HG02938 (cell line): ENCODE measurements at regions not wholly inside any gene's neighbourhood (a gene's known extent, or its start where the extent isn't known, plus 50 kb on each side); places are given as distances from the start of the nearest gene placed in this dataset.
"Not testable (repeated sequence)": the region's sequence is repeated elsewhere in the genome, so short reads cannot be mapped to it uniquely, and the experiment has no call there.

Source experiments
- ATAC-seq: cut with Tn5 transposase; IDR thresholded peaks from one replicate; pipeline ENCODE4 v1.9.1; 2021; ENCODE audit warnings: mild to moderate bottlenecking, moderate library complexity; ENCODE audit not compliant: unreplicated experiment

DNA sequence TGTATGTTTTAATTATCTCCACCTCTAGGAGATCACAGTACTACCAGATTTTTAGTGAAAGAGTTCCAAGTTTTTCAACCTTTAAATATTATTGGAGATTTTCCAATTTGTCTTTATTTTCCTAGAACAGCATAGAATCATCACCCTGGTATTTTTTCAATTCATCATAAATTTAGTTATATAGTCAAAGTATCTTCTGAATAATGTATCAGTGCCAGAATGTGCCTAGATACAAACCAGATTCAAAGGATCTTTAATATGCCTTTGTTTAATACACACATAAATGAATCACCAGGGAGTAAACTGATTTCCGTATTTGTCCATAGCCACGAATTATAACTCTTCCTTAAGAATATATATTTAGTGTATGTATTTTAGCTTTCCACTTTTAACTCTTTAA lies 1373.1 kb downstream of the STIM2 start:
- no peak for ATAC-seq

DNA sequence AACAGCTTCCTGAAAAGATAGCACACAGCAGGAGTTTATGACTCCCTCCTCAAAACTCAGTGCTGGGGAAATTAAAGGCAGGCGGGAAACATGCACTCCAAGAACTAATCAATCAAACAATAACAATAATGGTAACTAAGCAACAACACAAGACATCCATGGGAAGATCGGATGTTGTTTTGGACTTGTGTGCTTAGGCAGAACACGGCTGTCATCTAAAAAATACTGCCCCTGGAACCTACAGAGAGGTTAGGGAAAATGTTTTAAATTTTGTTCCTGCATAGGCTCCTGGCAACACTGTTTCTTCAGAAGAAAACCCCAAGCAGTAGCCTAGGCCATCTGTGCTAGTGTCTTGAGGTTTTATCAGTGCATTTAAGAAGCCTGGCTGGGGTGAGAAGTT lies 1378.2 kb downstream of the STIM2 start:
- ATAC-seq, result no peak

DNA sequence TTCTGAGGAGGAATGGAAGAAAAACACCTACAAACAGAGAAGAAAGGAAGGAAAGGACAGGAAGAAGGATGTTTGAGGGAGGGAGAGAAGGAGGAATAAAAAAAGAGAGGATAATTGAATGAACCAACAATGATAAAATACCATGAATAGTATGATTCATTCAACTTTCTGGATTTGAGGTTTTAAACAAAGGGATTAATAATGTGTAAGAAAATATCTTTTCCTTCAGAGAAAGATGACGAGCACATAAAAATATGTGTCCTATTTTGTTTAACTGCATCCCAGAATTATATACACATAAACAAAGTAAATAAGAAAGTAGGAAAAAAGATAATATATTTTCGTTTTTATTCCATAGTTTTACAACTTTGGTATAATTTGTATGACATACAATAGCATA lies 1380.4 kb downstream of the STIM2 start:
- no peak for ATAC-seq

DNA sequence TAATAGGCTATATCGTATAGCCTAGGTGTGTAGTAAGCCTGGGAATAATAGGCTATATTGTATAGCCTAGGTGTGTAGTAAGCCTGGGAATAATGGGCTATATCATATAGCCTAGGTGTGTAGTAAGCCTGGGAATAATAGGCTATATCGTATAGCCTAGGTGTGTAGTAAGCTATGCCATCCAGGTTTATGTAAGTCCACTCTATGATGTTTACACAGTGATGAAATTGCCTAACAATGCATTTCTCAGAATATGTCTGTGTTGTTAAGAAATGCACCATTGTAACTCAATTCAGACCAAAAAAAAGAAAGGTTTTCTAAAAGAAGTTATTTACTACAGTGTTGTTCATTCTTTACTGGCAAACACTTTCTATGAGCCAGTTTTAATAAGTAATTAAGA lies 1387.2 kb downstream of the STIM2 start:
- no peak for ATAC-seq

DNA sequence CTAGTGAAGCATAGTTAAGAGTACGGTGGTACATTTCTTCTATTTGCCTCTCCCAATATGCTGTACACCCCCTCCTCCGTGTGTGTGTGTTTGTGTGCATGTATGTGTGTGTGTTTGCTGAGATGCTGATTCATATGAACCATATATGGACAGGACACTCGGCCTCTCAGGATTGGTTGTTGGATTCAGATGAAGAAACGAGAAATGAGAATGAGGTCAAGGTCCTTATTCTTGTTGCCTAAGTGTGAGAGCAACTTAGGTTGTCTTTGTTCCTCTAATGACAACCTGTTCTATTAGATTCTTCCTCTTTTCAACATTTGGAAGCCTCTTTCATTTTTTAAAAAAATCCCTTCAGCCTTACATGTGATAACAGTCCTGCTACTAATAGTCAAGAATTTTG lies 1387.6 kb downstream of the STIM2 start:
- ATAC-seq, result no peak

DNA sequence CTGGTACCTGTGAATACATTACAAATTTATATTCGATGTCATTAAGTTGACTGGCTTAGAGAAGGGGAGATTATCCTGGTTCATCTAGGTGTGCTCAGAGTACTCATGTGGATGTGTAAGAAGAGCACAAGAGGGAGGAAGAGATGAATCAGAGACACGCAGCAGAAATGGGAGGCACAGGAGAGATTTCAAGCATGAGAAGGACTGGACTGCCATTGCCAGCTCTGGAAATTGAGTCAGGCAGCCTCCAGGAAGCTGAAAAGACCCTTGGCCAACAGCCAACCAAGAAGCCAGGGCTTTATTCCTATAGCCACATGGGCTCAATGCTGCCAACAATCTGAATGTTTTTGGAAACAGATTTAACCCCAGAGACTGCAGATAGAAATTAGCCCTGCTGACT lies 1390.0 kb downstream of the STIM2 start:
- no peak for ATAC-seq

DNA sequence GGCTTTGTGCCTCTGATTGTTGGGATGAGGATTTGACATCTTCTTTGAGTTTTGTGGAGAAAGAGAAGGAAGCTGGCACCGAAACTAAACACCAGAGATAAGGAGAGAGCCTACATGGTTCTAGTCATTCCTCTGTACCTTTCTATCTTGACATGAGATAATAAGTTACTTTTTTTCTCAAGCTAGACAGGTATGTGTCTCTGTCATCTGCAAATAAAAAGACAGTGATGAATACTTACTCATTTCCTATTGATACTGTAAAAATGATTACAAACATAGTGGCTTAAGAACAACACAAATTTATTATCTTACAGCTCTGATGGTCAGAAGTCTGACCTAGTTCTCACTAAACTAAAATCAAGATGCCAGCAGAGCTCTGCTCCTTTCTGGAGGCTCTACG lies 1391.2 kb downstream of the STIM2 start:
- no peak for ATAC-seq

DNA sequence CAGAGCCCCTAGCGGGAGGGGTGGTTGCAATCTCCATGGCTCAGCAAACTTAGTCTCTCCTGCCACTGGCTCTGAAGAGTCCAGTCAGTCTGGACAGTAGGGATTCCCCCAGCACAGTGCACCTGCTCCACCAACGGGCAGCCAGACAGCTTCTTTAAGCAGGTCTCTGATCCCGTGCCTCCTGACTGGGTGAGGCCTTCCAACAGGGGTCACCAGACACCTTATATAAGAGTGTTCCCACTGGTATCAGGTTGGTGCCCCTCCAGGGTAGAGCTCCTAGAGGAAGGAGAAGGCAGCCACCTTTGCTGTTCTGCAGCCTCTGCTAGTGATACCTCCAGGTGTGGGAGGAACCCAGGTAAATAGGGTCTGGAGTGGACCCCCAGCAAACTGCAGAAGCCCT lies 1393.4 kb downstream of the STIM2 start:
- no peak for ATAC-seq

DNA sequence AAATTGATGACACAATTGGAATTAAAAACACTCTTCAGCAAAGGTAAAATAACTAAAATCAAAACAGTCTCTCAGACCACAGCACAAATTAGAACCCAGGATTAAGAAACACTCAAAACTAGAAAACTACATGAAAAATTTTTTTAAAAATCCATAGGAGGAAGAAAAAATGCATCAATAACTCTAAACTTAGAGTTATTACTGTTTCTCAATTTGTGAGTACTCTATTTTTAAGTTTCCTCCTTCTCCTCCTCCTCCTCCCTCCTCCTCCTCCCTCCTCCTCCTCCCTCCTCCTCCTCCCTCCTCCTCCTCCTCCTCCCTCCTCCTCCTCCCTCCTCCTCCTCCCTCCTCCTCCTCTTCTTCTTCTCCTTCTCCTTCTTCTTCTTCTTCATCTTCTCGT lies 1395.7 kb downstream of the STIM2 start:
- ATAC-seq, result no peak

DNA sequence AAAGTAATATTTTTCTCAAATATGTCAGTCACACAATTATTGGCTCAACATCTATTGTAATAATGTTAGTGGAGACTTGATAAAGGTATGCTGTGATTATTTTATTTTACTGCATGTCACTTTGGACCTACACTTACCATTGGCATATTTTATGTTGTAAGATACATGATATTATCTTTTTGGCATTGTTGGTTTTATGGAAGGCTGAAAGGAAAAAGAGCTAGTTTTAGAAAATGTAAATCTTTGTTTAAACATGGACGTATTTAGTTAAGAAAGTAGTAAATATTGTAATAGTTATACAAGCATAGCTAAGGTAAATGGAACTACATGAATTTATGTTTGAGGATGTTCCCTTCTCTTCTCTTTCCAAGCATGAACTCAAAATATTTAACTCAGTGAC lies 1399.3 kb downstream of the STIM2 start:
- no peak for ATAC-seq

DNA sequence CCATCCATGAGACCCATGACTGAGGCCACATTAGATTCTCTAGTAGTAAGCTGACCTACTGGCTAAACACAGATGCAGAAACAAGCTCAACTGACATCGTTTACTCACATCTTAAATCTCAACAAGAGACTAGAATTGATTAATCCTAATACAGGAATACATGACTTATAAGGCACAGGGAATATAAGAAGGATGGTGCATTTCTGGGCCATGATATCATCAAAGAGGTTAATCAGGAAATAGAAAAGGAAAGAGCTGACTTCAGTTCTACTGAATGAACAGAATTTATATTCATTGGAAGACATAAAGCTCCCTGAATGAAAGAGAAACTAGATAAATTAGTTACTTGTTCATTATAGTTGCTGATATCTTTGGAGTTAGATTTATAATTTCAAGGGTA lies 1406.5 kb downstream of the STIM2 start:
- no peak for ATAC-seq

DNA sequence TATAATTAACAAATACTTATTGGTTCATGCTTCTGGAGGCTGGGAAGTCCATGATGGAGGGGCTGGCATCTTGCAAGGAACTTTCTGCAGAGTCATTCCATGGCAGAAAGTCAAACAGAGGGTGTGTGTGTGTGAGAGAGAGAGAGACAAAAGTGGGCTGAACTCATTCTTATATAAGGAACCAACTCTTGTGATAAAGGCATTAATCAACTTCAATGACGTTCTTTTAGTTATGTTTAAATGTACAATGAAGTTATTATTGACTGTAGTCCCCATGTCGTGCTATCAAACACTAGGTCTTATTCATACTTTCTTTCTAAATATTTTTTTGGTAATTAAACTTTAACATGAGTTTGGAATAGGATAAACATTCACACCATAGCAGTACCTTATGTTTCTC lies 1408.8 kb downstream of the STIM2 start:
- no peak for ATAC-seq

DNA sequence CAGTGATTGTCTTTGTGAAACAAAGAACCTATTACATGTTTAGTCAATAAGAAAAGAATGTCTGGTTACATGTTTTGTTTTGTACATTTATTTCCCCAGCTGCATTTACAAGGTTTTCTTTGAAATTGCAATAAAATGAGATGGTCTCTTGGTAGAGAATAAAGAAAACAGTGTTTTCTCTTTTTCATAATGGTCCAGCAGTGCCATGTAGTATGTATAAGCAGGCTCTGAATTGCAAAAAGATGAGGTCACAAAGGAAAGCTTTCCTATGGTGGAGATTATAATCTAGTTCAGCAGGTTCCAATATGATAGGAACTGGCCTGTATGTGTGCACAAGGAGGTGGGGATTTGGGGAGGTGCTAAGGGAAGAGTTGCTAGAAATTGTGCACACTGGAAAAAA lies 1417.3 kb downstream of the STIM2 start:
- ATAC-seq, result no peak

DNA sequence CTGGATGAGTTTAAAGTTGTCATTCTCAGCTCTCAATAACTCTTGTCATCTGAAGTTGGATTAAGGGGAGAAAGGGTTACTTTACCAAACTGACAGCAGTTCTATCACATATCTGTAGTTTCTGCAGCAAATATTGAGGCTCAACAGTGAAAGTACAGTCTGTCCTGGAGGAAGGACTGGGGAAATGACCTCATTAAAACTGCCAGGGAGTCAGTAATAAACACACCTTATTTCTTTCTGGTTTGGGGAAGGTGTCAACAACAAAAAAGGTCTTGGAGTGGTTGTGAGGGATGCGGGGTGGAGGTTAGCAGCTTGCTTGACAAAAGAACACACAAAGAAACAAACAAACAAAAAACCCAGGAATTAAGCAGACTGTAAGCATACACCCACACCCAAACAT lies 1418.0 kb downstream of the STIM2 start:
- no peak for ATAC-seq

DNA sequence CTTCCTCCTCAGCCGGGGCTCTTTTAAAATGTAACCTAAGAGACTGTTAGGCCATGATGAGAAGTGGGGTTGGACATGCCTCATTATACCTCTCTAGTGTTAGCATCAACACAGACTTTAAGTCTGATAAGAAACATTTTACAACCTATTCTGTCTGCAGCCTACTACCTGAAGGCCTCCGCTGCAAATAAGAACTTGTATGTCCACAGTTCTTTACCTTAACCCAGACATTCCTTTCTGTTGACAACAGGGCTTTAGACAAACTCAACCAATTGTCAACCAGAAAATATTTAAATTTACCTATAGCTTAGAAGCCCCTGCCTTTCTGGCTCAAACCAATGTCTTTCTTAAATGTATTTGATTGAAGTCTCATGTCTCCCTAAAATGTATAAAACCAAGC lies 1418.6 kb downstream of the STIM2 start:
- ATAC-seq, result no peak

DNA sequence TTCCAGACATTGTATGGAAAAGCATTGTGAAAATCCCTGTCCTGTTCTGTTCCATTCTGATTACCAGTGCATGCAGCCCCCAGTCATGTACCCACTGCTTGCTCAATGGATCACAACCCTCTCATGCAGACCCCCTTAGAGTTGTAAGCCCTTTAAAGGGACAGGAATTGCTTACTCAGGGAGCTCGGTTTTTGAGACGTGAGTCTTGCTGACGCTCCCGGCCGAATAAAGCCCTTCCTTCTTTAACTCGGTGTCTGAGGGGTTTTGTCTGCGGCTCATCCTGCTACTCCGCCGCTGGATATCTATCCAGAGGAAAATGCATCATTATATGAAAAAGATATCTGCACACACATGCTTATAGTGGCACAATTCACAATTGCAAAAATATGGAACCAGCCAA lies 1425.6 kb downstream of the STIM2 start:
- ATAC-seq, result not testable (repeated sequence)

DNA sequence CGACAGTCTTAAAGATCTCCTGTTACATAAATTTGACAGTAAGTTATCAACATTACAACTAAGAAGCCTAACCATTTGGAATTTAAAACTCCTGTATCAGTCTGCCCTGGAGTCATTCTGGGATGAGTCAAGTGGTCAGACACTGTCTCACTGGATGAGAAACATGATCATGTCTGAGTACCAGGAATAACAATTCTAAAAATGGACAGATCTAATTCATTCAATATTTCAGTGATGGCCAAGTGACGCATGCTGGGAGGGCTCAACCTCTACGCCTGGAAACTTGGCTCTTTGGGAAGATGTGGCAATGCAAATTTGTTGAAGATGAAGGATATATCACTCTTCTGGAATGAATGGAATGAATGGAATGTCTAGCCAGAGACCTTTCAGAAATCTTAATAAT lies 1427.2 kb downstream of the STIM2 start:
- no peak for ATAC-seq

DNA sequence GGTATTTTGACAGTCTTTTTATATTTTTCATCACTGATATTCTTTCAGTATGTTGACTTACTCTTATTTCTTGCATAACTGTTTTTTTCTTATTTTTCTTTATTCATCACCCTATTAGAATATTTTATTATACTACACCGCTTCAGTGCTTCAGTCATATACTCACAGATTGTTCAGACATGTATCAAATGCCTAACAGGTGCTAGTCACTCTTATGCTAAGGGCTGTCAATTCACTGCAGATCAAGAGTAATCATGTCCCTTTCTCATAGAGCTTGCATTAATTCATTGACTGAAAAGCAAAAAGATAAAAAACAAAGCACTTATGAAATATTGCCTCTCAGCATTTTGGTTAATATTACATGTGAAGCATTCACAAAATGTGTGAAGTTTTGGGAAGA lies 1435.6 kb downstream of the STIM2 start:
- no peak for ATAC-seq

DNA sequence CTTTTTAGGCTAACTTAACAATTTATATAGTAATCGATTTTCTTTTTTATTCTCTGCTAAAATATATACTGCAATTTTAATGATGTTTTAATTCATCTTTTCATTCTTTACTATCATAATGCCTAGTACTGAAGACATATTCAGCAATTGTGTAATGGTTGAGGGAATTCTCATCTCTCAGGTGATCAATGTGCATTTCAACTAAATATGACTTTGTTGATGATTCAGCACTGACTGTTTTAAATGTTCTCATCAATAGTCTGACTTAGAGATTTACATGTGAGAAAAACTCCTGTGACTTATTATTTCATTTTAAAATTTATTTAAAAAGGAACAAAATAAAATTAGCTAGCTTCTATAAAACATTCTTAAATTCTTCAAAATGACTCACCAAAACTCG lies 1450.3 kb downstream of the STIM2 start:
- ATAC-seq, result no peak

DNA sequence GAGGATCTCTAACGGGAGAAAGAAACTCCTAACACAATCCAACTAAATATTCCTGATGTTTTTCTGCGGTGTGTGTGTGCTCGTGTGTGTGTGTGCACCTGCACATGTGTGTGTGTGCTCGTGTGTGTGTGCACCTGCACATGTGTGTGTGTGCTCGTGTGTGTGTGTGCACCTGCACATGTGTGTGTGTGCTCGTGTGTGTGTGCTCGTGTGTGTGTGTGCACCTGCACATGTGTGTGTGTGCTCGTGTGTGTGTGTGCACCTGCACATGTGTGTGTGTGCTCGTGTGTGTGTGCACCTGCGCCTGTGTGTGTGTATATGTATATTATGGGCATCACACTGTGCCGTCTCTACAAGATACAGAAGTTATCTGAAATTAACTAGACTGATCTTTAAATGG lies 1451.9 kb downstream of the STIM2 start:
- not testable (repeated sequence) for ATAC-seq

DNA sequence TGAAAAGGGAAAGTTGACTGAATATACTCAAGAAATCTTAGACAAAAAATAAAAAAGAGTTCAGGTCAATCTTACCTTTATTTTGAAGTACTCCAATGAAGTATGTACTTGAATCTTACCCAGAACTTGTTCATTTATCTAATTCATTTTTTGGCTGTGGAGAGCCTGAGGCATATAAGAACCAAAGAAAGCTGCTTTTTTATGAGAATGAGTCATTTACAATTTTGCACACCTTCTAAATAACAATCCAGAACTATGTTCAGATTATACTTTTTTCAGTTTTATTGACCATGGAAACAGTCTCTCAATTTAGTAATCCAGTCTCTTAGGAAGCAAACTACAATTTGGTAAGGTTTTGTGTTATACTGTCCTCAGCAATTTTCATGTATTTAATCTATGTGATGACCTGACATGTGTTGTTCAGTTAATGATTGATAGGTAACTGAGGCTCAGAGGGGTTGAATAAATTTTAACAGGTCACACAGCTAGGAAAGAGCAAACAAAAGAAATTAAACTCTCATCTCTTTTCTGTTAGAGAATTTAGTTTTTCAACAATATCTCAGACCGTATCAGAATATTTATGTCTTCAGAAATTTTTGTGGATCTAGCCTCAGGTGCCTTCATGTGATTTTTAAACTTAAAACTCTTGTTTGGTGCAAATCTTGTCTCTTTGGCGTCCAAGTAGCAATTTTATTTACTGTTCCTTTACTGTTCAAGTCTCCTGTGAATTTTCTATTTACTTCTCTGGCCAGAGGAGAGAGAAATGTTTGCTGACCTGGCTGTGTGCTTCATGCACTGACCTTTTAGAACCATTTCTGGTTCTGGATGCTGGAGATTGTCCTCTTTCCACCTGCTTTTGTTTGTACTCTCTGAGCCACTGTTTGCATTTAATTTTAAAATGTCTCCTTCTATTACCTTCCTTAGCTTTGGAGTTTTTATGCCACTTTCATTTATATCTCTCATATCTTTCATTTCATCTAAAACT lies 1453.4 kb downstream of the STIM2 start:
- no peak for ATAC-seq

DNA sequence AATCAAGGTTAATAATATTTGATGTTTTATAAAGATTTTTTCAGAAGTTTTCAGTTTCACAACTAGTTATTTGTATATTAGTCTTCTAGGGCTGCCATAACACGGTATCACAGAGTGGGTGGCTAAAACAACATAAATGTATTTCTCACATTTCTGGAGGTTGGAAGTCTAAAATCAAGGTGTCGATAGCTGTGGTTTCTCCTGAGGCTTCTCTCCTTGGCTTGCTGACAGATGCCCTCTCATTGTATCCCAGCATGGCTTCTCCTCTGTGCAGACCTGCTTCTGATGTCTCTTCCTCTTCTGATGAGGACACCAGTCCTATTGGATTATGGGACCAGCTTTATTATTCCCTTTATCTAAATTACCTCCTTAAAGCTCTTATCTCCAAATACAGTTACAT lies 1456.6 kb downstream of the STIM2 start:
- ATAC-seq, result no peak

DNA sequence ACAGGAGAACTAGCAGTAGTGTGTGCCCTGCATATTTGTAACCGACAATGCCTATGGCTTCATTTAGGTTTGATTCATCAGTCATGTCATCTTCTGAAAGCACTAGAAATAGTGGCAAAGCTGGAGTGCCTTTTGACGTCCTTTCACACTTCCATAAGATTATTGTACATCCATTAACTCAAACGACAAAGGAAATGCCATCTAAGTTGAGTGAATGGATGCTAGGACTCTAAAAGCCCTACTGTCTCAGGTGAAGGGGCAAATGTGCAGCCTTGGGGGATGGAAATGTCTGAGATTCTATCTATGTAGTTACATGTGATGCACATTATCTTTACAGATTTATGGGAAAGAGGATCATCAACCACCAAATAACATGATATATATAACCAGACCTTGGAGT lies 1473.6 kb downstream of the STIM2 start:
- ATAC-seq, result no peak
